GM10248 (cell line): ENCODE measurements at regions not wholly inside any gene's neighbourhood (a gene's known extent, or its start where the extent isn't known, plus 50 kb on each side); places are given as distances from the start of the nearest gene placed in this dataset.

Source experiments
- CTCF ChIA-PET: fragments of 300-600 bp; sonication (Branson Sonifier 250); formaldehyde crosslinking; extraction: SDS; loops from one replicate; lab custom pipeline; 2021; ENCODE audit warnings: antibody characterized with exemption; lab: Yijun Ruan, JAX
- POLR2A ChIA-PET: fragments of 350-650 bp; sonication (Branson Sonifier 250); formaldehyde crosslinking; extraction: SDS; loops from one replicate; lab custom pipeline; 2020; ENCODE audit warnings: antibody characterized with exemption; lab: Yijun Ruan, JAX
- DNase-seq: peaks from one replicate; pipeline ENCODE4 v3.0.0; 2012; ENCODE audit errors: extremely low spot score
- CTCF ChIP-seq: IDR thresholded peaks from 2 replicates; pipeline ENCODE4 v1.5.1; 2012; ENCODE audit warnings: mild to moderate bottlenecking, low read depth; ENCODE audit errors: extremely low read depth, missing control alignments, control extremely low read depth

DNA sequence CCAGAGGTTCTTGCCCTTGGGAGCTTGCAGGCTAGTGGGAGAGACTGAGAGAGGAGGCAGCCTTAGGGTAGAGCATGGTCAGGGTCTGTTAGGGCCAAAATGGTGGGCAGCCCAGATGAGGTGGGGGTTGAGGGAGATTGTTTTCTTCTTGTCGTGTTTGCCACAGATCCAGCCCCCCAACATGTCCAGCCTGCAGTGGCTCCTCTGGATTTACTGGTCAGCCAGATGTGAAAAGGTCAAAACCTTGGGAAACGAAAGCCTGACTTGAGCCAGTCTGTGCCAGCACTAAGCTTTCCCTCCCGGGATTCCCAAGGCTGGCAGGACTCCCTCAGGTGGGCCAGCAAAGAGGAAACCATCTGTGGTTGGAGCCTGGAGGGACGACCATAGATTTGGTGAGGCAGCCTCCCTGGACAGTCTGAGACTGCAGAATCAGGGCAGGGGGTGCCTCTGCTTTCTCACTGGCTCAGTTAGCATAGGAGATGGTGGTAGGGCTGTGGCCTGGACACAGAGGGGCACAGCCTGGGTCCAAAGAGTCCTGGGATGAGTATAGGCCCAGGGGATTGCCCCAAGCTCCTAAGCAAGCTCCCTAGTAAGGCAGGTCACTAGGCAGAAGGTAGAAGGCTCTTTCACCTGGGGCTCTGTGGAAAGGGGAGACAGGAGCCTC, 51.2 kb upstream of the PRR23C start:
- peak; percentile 2 for DNase-seq
- CTCF ChIA-PET: interaction anchor here (3.5 kb wide), 1 partner anchor 16 kb away, joined by 22 read pairs; no protein-coding TSS in a partner anchor
- TF ChIP-seq CTCF: no peak
- POLR2A ChIA-PET: no interaction called here

DNA sequence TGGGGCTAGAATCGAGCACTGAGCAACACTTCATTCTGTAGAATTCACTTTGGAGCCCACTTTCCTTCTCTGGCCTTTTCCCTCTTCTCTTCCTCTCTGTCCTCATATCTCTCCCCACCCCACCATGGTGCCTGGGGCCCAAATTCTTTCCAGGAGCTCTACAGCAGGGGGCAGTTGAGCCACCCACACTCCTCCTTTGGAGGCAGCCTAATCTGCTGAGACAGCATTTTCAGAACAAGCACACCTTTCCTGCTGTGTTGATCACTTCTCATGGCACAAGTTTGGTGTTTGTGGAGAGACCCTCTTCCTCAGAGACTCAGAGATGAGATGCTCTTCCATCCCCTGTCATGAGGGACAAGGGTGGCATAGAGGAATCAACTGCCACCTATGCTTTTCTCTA, 52.0 kb upstream of the PRR23C start:
- TF ChIP-seq CTCF: no peak
- peak; percentile 3 for DNase-seq
- CTCF ChIA-PET: interaction anchor here (3.5 kb wide), 1 partner anchor 15 kb away, joined by 22 read pairs; no protein-coding TSS in a partner anchor
- POLR2A ChIA-PET: no interaction called here

DNA sequence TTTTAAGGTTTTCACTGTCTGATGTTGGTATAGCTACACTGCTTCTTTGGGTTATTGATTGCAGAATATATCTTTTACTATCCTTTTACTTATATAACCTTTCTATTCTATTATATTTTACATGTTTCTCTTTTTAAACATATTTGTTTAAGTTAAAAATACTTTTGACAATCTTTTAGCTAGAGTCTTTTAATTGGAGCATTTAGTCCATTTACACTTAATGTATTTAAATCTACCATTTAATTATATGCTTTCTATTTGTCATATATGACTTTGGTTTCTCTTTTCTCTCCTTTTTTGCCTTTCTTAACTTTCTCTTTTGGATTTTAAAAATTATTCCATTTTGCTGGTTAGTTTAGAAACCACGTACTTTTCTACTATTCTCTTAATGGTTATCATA, 53.7 kb upstream of the PRR23C start:
- POLR2A ChIA-PET: no interaction called here
- CTCF ChIA-PET: interaction anchor here (2.9 kb wide), 1 partner anchor 14 kb away, joined by 14 read pairs; no protein-coding TSS in a partner anchor
- no peak for DNase-seq
- TF ChIP-seq CTCF: no peak

DNA sequence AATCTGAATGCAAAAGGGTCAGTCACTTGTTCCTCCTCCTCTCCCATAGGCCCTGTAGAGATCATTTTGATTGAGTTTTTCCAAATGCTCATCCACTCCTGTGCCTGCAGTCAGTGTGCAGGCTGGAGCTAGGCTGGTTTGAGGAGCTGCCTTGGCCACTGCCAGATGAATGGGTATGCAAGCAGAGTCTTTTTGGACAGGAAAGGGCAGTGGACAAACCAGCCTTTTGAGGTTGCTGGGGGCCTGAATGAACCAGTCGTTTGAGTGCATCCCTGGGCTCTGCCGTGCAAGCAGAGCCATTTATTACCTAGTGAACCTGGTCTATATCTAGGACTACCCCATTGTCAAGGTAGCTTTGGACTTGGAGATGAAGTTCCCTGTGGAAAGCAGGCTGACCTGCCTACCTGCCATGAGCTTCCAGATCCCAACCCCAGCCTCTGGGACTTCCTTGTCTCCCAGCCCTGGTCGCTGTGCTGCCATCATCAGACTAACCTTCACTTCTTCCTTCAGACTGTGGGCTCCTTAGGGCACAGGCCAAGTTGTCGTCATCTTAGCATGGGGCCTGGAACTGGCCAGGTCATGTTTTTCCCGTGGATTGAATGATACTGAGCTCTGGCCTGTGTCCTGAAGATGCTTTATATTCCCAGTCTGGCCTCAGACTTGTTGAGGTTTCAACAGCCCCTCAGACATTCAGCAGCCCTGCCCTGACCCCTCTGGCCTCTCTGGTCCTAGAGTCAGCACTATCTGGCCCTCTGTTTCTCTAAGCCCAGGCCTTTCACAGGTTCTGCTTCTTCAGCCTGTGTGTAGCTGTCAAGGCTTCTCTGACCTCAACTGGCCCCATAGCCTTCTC, 55.5 kb upstream of the PRR23C start:
- POLR2A ChIA-PET: no interaction called here
- CTCF ChIA-PET: interaction anchor here (1.3 to 2.9 kb wide), 3 partner anchors 11 to 229 kb away, joined by 3 to 14 read pairs (median 3); no protein-coding TSS in a partner anchor
- no peak for TF ChIP-seq CTCF
- DNase-seq: no peak

- CTCF ChIA-PET: interaction anchor here (2.9 kb wide), 1 partner anchor 12 kb away, joined by 14 read pairs; no protein-coding TSS in a partner anchor
- no peak for TF ChIP-seq CTCF
- POLR2A ChIA-PET: no interaction called here
- no peak for DNase-seq
These were observed 56.1 kb upstream of the PRR23C start for GRCh38 chr3:139100821-139101220.

GRCh38 chr3:139101396-139101795, 56.7 kb upstream of the PRR23C start:
- POLR2A ChIA-PET: no interaction called here
- no peak for DNase-seq
- no peak for TF ChIP-seq CTCF

More at GRCh38 chr3:139101396-139101795, 56.7 kb upstream of the PRR23C start:
- CTCF ChIA-PET: interaction anchor here (1.3 to 2.9 kb wide), 3 partner anchors 10 to 229 kb away, joined by 3 to 14 read pairs (median 4); no protein-coding TSS in a partner anchor
